ENCODE measurements at regions not wholly inside any gene's neighbourhood (a gene's known extent, or its start where the extent isn't known, plus 50 kb on each side); places are given as distances from the start of the nearest gene placed in this dataset.

- Mint-ChIP-seq H3K27ac (no peak overlapping the region), H3K9me3 (no peaks in the 10 kb centered on the region), H3K4me3 (peak overlapping the region; percentile 39), H3K36me3 (no peaks in the 10 kb centered on the region), H3K27me3 (peaks cover 37% of the 10 kb centered on the region), H3K4me1 (peaks cover 21% of the 10 kb centered on the region)
- DNase-seq (no peak), ATAC-seq (ENCODE audit: low read depth) (no peak)
- POLR2A ChIA-PET, result no interaction called here
Observed at GRCh38 chr10:60728056-60728455, 50.2 kb upstream of the CDK1 start.

- DNase-seq, result no peak
- POLR2A ChIA-PET, result no interaction called here
- Mint-ChIP-seq H3K4me3 (no peak overlapping the region), H3K9me3 (no peaks in the 10 kb centered on the region), H3K4me1 (peaks cover 6% of the 10 kb centered on the region), H3K27ac (no peak overlapping the region), H3K27me3 (peaks cover 26% of the 10 kb centered on the region), H3K36me3 (no peaks in the 10 kb centered on the region)
- no peak for ATAC-seq (ENCODE audit: low read depth)
Observed at GRCh38 chr10:60726257-60726656, 52.0 kb upstream of the CDK1 start.

- ATAC-seq (ENCODE audit: low read depth) (no peak), DNase-seq (no peak)
- Mint-ChIP-seq H3K27me3 (peaks cover 27% of the 10 kb centered on the region), H3K9me3 (no peaks in the 10 kb centered on the region), H3K36me3 (no peaks in the 10 kb centered on the region), H3K4me3 (no peak overlapping the region), H3K4me1 (no peaks in the 10 kb centered on the region), H3K27ac (no peak overlapping the region)
- POLR2A ChIA-PET, result no interaction called here
Observed at GRCh38 chr10:60722623-60723022, 55.7 kb upstream of the CDK1 start.

DNA sequence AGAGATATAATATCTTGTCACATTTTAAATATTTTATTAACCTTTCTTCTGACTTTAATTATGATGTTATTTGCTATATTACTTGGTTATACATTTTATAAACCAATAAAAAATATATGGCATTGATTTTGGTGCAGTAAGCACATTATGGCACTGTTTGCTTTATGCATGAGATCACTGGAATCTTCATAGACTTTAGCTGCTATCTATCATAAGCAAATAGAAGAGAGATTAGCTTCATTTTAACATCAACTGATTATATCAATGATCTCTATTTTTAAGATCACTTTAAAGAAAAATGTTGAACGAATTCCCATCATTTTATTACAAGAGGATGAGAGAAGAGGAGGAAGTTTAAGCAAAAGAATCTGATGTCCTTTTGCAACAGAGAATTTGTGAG lies 58.6 kb upstream of the CDK1 start:
- H3K4me1 Mint-ChIP-seq, result no peaks in the 10 kb centered on the region
- H3K27ac Mint-ChIP-seq, result no peak overlapping the region
- no peaks in the 10 kb centered on the region for H3K9me3 Mint-ChIP-seq
- H3K36me3 Mint-ChIP-seq, result no peaks in the 10 kb centered on the region
- no peak overlapping the region for H3K4me3 Mint-ChIP-seq
- POLR2A ChIA-PET, result no interaction called here
- H3K27me3 Mint-ChIP-seq, result peaks cover 17% of the 10 kb centered on the region
- no peak for ATAC-seq (ENCODE audit: low read depth)
- DNase-seq, result no peak

DNA sequence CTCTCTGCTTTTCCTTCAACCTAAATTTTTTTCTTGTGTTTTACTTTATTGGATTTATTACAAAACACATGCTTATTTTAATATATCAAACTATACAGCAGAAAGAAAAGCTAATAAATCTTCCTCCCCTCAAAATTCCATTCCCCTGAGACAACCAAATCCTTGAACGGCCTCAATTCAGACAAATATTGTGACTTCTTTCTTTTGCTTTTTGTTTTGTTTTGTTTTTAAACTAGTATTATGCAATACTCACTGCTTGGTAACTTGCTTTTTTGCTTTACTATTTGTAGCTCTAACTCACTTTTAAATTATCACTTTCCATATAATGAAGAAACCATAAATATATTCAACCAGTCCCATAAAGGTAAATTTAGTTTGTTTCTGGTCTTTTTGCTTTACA lies 59.4 kb upstream of the CDK1 start:
- Mint-ChIP-seq H3K4me1 (no peaks in the 10 kb centered on the region), H3K4me3 (no peak overlapping the region), H3K27ac (no peak overlapping the region), H3K36me3 (no peaks in the 10 kb centered on the region), H3K9me3 (no peaks in the 10 kb centered on the region), H3K27me3 (peaks cover 17% of the 10 kb centered on the region)
- POLR2A ChIA-PET, result no interaction called here
- DNase-seq (no peak), ATAC-seq (ENCODE audit: low read depth) (no peak)

- Mint-ChIP-seq H3K4me1 (no peaks in the 10 kb centered on the region), H3K36me3 (no peaks in the 10 kb centered on the region), H3K9me3 (no peaks in the 10 kb centered on the region), H3K4me3 (no peak overlapping the region), H3K27ac (no peak overlapping the region), H3K27me3 (peaks cover 21% of the 10 kb centered on the region)
- POLR2A ChIA-PET, result no interaction called here
- ATAC-seq (ENCODE audit: low read depth) (no peak), DNase-seq (no peak)
Observed at GRCh38 chr10:60717852-60718251, 60.4 kb upstream of the CDK1 start.

DNA sequence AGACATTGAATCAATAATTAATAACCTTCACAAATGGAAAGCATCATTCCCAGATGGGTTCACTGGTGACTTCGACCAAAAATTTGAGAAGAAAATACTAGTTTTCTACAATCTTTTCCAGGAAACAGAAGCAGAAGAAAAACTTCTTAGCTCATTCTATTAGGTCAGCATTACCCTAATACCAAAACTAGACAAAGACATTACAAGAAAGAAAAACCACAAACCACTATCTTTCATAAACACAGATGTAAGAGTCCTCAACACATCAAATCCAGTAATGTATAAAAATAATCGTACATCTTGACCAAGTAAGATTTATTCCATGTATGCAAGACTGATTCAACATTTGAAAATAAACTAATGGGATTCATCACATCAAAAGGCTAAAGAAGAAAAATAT lies 64.0 kb upstream of the CDK1 start:
- no peak overlapping the region for H3K4me3 Mint-ChIP-seq
- H3K9me3 Mint-ChIP-seq, result no peaks in the 10 kb centered on the region
- H3K36me3 Mint-ChIP-seq, result no peaks in the 10 kb centered on the region
- no peak overlapping the region for H3K27ac Mint-ChIP-seq
- ATAC-seq (ENCODE audit: low read depth) (no peak), DNase-seq (no peak)
- POLR2A ChIA-PET, result no interaction called here
- H3K27me3 Mint-ChIP-seq, result peaks cover 20% of the 10 kb centered on the region
- H3K4me1 Mint-ChIP-seq, result no peaks in the 10 kb centered on the region

DNA sequence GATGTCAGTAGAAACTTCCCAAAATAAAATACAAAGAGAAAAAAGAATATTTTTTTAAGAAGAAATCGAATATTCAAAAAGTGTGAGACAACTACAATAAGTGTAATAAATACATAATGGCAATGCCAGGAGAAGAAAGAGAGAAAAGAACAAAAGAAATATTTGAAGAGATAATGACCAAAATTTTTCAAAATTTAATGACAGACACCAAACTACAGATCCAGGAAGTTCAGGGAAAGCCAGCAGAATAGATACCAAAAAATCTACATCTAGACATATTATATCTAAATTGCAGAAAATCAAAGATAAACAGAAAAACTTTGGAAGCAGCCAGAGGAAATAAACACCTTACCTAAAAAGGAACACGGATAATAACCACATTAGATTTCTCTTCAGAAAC lies 66.8 kb upstream of the CDK1 start:
- DNase-seq, result no peak
- Mint-ChIP-seq H3K4me3 (no peak overlapping the region), H3K27ac (no peak overlapping the region), H3K4me1 (peaks cover 3% of the 10 kb centered on the region), H3K9me3 (no peaks in the 10 kb centered on the region), H3K27me3 (peaks cover 13% of the 10 kb centered on the region), H3K36me3 (no peaks in the 10 kb centered on the region)
- POLR2A ChIA-PET, result no interaction called here
- ATAC-seq (ENCODE audit: low read depth), result no peak

- Mint-ChIP-seq H3K9me3 (no peaks in the 10 kb centered on the region), H3K4me3 (no peak overlapping the region), H3K4me1 (peaks cover 3% of the 10 kb centered on the region), H3K27me3 (peaks cover 11% of the 10 kb centered on the region), H3K36me3 (no peaks in the 10 kb centered on the region), H3K27ac (no peak overlapping the region)
- ATAC-seq (ENCODE audit: low read depth) (no peak), DNase-seq (no peak)
- POLR2A ChIA-PET, result no interaction called here
Observed at GRCh38 chr10:60710041-60710440, 68.2 kb upstream of the CDK1 start.

DNA sequence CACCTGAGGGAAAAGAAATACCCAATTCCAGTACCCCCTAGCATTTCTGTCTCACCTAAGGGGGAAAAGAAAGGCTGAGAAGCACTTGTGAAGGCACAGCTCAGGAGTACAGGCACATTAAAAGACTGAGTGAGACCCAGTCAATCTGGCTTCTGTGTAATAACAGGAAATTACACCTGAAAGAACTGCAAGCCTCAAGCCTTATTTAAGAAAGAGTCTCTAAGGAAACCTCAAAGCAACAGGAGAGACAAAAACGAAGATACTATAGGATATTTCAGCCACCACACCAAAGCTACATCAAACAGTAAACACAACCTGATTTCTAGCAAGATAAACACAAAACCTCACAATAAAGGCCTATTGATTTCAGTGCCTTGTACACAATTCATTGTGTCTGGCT lies 69.6 kb upstream of the CDK1 start:
- DNase-seq (no peak), ATAC-seq (ENCODE audit: low read depth) (no peak)
- Mint-ChIP-seq H3K36me3 (no peaks in the 10 kb centered on the region), H3K9me3 (no peaks in the 10 kb centered on the region), H3K4me3 (no peak overlapping the region), H3K4me1 (peaks cover 3% of the 10 kb centered on the region), H3K27ac (no peak overlapping the region), H3K27me3 (peaks cover 16% of the 10 kb centered on the region)
- POLR2A ChIA-PET, result no interaction called here

- no peaks in the 10 kb centered on the region for H3K36me3 Mint-ChIP-seq
Observed at GRCh38 chr10:60707841-60708240, 70.4 kb upstream of the CDK1 start.

DNA sequence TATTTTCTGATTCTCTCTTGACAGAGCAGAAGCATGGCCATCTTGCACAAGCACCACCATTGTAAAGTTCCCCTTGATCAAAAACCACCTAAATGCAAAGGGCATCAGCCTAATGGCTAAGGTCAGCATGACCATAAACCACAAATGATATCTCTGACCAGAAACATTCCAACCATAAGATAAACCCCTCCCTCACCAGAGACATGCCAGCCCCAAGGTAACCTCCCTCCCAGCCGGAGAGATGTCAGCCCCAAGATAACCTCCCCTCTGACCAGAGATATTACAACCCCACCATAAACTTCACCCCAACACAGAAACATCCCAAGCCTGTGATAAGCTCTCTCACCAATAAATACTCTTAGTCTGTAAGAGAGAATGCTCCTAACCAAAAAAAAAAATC lies 72.1 kb upstream of the CDK1 start:
- POLR2A ChIA-PET, result no interaction called here
- Mint-ChIP-seq H3K27me3 (peaks cover 9% of the 10 kb centered on the region), H3K9me3 (no peaks in the 10 kb centered on the region), H3K4me1 (peaks cover 3% of the 10 kb centered on the region), H3K36me3 (no peaks in the 10 kb centered on the region), H3K27ac (no peak overlapping the region), H3K4me3 (no peak overlapping the region)
- DNase-seq (no peak), ATAC-seq (ENCODE audit: low read depth) (no peak)

More at GRCh38 chr10:60707841-60708240, 70.4 kb upstream of the CDK1 start:
- Mint-ChIP-seq H3K4me1 (peaks cover 3% of the 10 kb centered on the region), H3K27ac (no peak overlapping the region), H3K4me3 (no peak overlapping the region), H3K9me3 (no peaks in the 10 kb centered on the region), H3K27me3 (peaks cover 12% of the 10 kb centered on the region)
- DNase-seq (no peak), ATAC-seq (ENCODE audit: low read depth) (no peak)
- POLR2A ChIA-PET, result no interaction called here

DNA sequence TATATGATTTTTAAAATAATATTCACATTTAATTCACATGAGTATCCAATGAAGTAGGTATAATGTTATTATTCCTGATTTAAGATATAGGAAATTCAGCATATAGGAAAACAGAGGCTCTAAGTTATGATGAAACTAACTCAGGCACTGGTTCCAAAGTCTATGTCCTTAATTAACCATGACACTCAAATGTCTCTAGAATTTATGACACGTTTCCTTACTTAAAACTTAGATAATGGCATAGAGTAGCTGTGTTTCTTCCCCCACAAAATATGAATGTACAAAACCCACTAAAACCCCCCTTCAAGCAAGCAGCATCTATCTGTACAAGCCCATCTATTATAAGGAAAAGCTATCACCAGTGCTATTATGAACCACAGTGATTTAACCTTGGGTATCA lies 72.9 kb upstream of the CDK1 start:
- DNase-seq, result no peak
- Mint-ChIP-seq H3K9me3 (no peaks in the 10 kb centered on the region), H3K27ac (no peak overlapping the region), H3K4me3 (no peak overlapping the region), H3K36me3 (no peaks in the 10 kb centered on the region), H3K27me3 (peaks cover 9% of the 10 kb centered on the region), H3K4me1 (peaks cover 3% of the 10 kb centered on the region)
- ATAC-seq (ENCODE audit: low read depth), result no peak
- POLR2A ChIA-PET, result no interaction called here

- peaks cover 9% of the 10 kb centered on the region for H3K27me3 Mint-ChIP-seq
- no peak overlapping the region for H3K4me3 Mint-ChIP-seq
- POLR2A ChIA-PET, result no interaction called here
- peaks cover 3% of the 10 kb centered on the region for H3K4me1 Mint-ChIP-seq
- DNase-seq (no peak), ATAC-seq (ENCODE audit: low read depth) (no peak)
- H3K9me3 Mint-ChIP-seq, result no peaks in the 10 kb centered on the region
- no peak overlapping the region for H3K27ac Mint-ChIP-seq
- H3K36me3 Mint-ChIP-seq, result no peaks in the 10 kb centered on the region
Observed at GRCh38 chr10:60704471-60704870, 73.8 kb upstream of the CDK1 start.

GRCh38 chr10:60703266-60704041 lies 74.8 kb upstream of the CDK1 start:
- no peaks in the 10 kb centered on the region for H3K9me3 Mint-ChIP-seq
- ATAC-seq (ENCODE audit: low read depth), result no peak
- no peaks in the 10 kb centered on the region for H3K36me3 Mint-ChIP-seq
- H3K4me3 Mint-ChIP-seq, result no peak overlapping the region
- no peak for DNase-seq
- no peak overlapping the region for H3K27ac Mint-ChIP-seq
- POLR2A ChIA-PET, result no interaction called here
- peaks cover 9% of the 10 kb centered on the region for H3K27me3 Mint-ChIP-seq
- no peaks in the 10 kb centered on the region for H3K4me1 Mint-ChIP-seq
